B cell (primary cell): ENCODE measurements at regions not wholly inside any gene's neighbourhood (a gene's known extent, or its start where the extent isn't known, plus 50 kb on each side); places are given as distances from the start of the nearest gene placed in this dataset.

Experiments used
- ATAC-seq: fragments of 200-7000 bp; cut with Tn5 transposase; one replicate; pipeline ENCODE4 v1.10.0; 2021; ENCODE audit warnings: low read depth, mild to moderate bottlenecking, moderate number of reproducible peaks, moderate library complexity
- CTCF ChIA-PET: fragments of 350-600 bp; sonication (Branson Sonifier 250); formaldehyde crosslinking; loops from one replicate; lab custom pipeline; 2021; ENCODE audit warnings: antibody characterized with exemption, inconsistent platforms; lab: Charles Lee
- POLR2A ChIA-PET: fragments of 350-600 bp; sonication (Branson Sonifier 250); formaldehyde crosslinking; loops from one replicate; lab custom pipeline; 2021; ENCODE audit warnings: antibody characterized with exemption; lab: Charles Lee
- DNase-seq: peaks from one replicate; pipeline ENCODE4 v3.0.0; 2013
- H2AFZ ChIP-seq: 2 replicates; pipeline ENCODE4 v1.6.1; 2012; ENCODE audit warnings: mild to moderate bottlenecking, low read depth, low read length; ENCODE audit not compliant: insufficient read depth, poor library complexity, severe bottlenecking
- H3K27ac ChIP-seq, 2 donors: 1 replicate in 1 of 2; 2 replicates in 1 of 2; pipeline ENCODE4 v1.5.1; 2012 to 2013; ENCODE audit warnings: low read length in 2 of 2, mild to moderate bottlenecking in 2 of 2, moderate library complexity in 1 of 2
- H3K27me3 ChIP-seq, 4 experiments: fragments of 200-600 bp in 1 of 4; sonication (generic) in 1 of 4; replicated peaks in 1 of 4; 1 replicate in 2 of 4; 2 replicates in 2 of 4; pipeline versions ENCODE4 v1.6.1 to v1.7.0; 2013 to 2016; ENCODE audit warnings: low read length in 3 of 4, mild to moderate bottlenecking in 2 of 4, mixed read lengths in 1 of 4, moderate library complexity in 1 of 4; ENCODE audit not compliant: insufficient read depth in 4 of 4, control insufficient read depth in 3 of 4; ENCODE audit errors: control extremely low read depth in 1 of 4
- H3K36me3 ChIP-seq, 2 experiments: replicated peaks in 1 of 2; 1 replicate in 1 of 2; 2 replicates in 1 of 2; pipeline versions ENCODE4 v1.6.1 to v1.7.1; 2013; ENCODE audit warnings: low read length in 1 of 2; ENCODE audit not compliant: insufficient read depth in 2 of 2, control insufficient read depth in 1 of 2; ENCODE audit errors: control extremely low read depth in 1 of 2, extremely low read depth in 1 of 2
- H3K4me1 ChIP-seq, 2 donors: fragments of 200-600 bp in 1 of 2; sonication (generic) in 1 of 2; 1 replicate in 1 of 2; 2 replicates in 1 of 2; pipeline versions ENCODE4 v1.5.1 to v1.6.1; 2013 to 2017; ENCODE audit warnings: low read length in 2 of 2; ENCODE audit not compliant: control insufficient read depth in 2 of 2, insufficient read depth in 2 of 2
- H3K4me2 ChIP-seq: replicated peaks from 2 replicates; pipeline ENCODE3; 2012; ENCODE audit warnings: mild to moderate bottlenecking, low read depth, low read length; ENCODE audit not compliant: poor library complexity, severe bottlenecking
- H3K4me3 ChIP-seq, 5 experiments: fragments of 200-600 bp in 1 of 5; sonication (generic) in 1 of 5; 1 replicate in 3 of 5; 2 replicates in 2 of 5; pipeline versions ENCODE4 v1.5.1 to v1.7.0; 2011 to 2016; ENCODE audit warnings: low read length in 4 of 5, mild to moderate bottlenecking in 4 of 5, low read depth in 2 of 5, control low read depth in 1 of 5, moderate library complexity in 1 of 5; ENCODE audit not compliant: insufficient read depth in 1 of 5; ENCODE audit errors: control extremely low read depth in 1 of 5, extremely low read depth in 1 of 5
- H3K79me2 ChIP-seq: fragments of 200-600 bp; sonication (generic); one replicate; pipeline ENCODE4 v1.6.0; 2016; ENCODE audit warnings: low read length; ENCODE audit not compliant: control insufficient read depth, insufficient read depth
- H3K9ac ChIP-seq: fragments of 200-600 bp; sonication (generic); 2 replicates; pipeline ENCODE4 v1.6.1; 2017; ENCODE audit warnings: mild to moderate bottlenecking, low read length, moderate library complexity
- H3K9me3 ChIP-seq, 3 donors: one replicate each; pipeline versions ENCODE4 v1.6.1 to v1.7.1; 2013; ENCODE audit warnings: low read length in 2 of 3; ENCODE audit not compliant: control insufficient read depth in 2 of 3, insufficient read depth in 1 of 3; ENCODE audit errors: control extremely low read depth in 1 of 3
- H4K20me1 ChIP-seq: 2 replicates; pipeline ENCODE4 v1.6.0; 2012; ENCODE audit warnings: mild to moderate bottlenecking, low read length; ENCODE audit not compliant: insufficient read depth, control insufficient read depth, poor library complexity, severe bottlenecking
- H3K27ac Mint-ChIP-seq: one replicate; pipeline ENCODE4 v1.8.0; 2021; ENCODE audit warnings: mixed read lengths
- H3K27me3 Mint-ChIP-seq: one replicate; pipeline ENCODE4 v1.8.0; 2021; ENCODE audit warnings: mixed read lengths
- H3K4me1 Mint-ChIP-seq: one replicate; pipeline ENCODE4 v1.8.0; 2021; ENCODE audit warnings: mixed read lengths
- H3K4me3 Mint-ChIP-seq: one replicate; pipeline ENCODE4 v1.8.0; 2021; ENCODE audit warnings: mixed read lengths
- H3K9me3 Mint-ChIP-seq: one replicate; pipeline ENCODE4 v1.8.0; 2022; ENCODE audit warnings: mixed read lengths; ENCODE audit not compliant: insufficient read depth
- CTCF ChIP-seq: fragments of 200-600 bp; IDR thresholded peaks from one replicate; pipeline ENCODE4 v1.8.0; 2022; ENCODE audit warnings: antibody characterized with exemption, mild to moderate bottlenecking
- EZH2 ChIP-seq: IDR thresholded peaks from 2 replicates; pipeline ENCODE4 v1.6.1; 2012; ENCODE audit warnings: borderline replicate concordance, low read depth, mild to moderate bottlenecking, moderate library complexity, low read length; ENCODE audit not compliant: insufficient read depth, poor library complexity, severe bottlenecking
- WGBS: methylation state at CpG from one replicate; pipeline ENCODE4 v1.1.5; 2013; ENCODE audit warnings: missing lambda C conversion rate; ENCODE audit not compliant: insufficient coverage; 5-methylcytosine and 5-hydroxymethylcytosine counted together
- intact Hi-C: fragments of 100-400 bp; cut with micrococcal nuclease; formaldehyde crosslinking; loops from one replicate; pipeline ENCODE4 v1.10.0; 2022

GRCh38 chr10:130769146-130770017, 542.1 kb downstream of the TCERG1L start:
- H3K9me3 ChIP-seq: peaks cover 0 to 56% (median 0%) of the 10 kb centered on the region in 3 donors
- no peaks in the 10 kb centered on the region for H3K4me1 Mint-ChIP-seq

More at GRCh38 chr10:130769146-130770017, 542.1 kb downstream of the TCERG1L start:
- 92% methylated on average over 9 of the region's 10 CpGs for WGBS
- no peak for DNase-seq
- Mint-ChIP-seq H3K27me3 (no peaks in the 10 kb centered on the region), H3K9me3 (peaks cover 10% of the 10 kb centered on the region), H3K27ac (no peak overlapping the region), H3K4me3 (no peak overlapping the region)
- Histone ChIP-seq H2AFZ (no peak overlapping the region), H3K79me2 (no peaks in the 10 kb centered on the region), H3K4me1 (no peaks in the 10 kb centered on the region), H3K4me2 (no peak overlapping the region), H4K20me1 (no peaks in the 10 kb centered on the region), H3K9ac (no peak overlapping the region), H3K36me3 (no peaks in the 10 kb centered on the region), H3K4me3 (no peak overlapping the region), H3K27me3 (no peaks in the 10 kb centered on the region), H3K27ac (no peak overlapping the region)
- ATAC-seq: no peak
- POLR2A ChIA-PET: no interaction called here
- TF ChIP-seq CTCF (no peak), EZH2 (no peak)
- CTCF ChIA-PET: no interaction called here
- intact Hi-C loops: no loop called here
